Fibroblast of skin of left biceps (primary cell): ENCODE measurements at regions not wholly inside any gene's neighbourhood (a gene's known extent, or its start where the extent isn't known, plus 50 kb on each side); places are given as distances from the start of the nearest gene placed in this dataset.
A peak's percentile ranks its signal among the peaks of the same experiment; 100 is the strongest.

ENCODE experiments used
- DNase-seq, 2 experiments: peaks; one replicate each; pipeline ENCODE4 v3.0.0-alpha.2; 2013; ENCODE audit warnings: low read depth in 2 of 2

DNA sequence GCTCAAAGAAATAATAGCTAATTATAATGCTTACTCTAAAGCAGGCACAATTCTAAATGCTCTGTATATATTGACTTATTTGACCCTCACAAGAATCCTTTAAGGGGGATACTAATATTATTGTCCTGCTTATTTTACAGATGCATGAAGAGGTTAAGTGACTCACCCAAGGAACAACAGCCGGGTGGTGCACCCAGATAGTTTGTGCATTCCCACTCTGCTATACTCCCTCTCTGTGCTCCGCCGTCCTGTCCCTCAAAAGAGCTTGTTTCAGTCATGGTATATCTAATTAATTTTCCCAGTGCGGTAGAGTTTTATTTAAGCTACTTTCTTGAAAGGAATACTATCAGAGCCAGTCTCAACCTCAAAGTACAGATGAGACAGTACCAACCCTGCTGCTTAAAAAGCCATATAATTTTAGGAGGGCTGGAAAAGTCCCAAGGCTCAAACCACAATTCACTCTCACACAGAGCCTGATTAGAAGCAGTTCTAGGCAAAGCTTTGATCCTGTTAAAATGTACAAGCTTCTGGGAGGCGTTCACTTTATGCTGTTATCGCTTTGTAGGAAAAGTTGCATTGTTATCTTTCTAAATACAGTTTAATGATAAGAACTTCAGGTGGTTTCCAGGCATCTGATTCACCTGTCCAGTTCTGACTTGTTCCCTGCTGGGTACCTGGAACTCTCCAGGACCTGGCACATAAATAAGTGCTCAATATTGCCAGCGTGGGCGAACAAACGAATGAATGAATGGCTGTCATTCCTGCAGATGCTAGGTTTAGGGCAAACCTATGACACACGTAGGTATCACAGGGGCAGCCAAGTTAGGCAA, 261.5 kb upstream of the KLF14 start:
- DNase-seq = no peak

GRCh38 chr7:130996205-130996832, 262.3 kb upstream of the KLF14 start:
- no peak for DNase-seq

- no peak for DNase-seq
These were observed 262.8 kb upstream of the KLF14 start for GRCh38 chr7:130996833-130997231.

DNA sequence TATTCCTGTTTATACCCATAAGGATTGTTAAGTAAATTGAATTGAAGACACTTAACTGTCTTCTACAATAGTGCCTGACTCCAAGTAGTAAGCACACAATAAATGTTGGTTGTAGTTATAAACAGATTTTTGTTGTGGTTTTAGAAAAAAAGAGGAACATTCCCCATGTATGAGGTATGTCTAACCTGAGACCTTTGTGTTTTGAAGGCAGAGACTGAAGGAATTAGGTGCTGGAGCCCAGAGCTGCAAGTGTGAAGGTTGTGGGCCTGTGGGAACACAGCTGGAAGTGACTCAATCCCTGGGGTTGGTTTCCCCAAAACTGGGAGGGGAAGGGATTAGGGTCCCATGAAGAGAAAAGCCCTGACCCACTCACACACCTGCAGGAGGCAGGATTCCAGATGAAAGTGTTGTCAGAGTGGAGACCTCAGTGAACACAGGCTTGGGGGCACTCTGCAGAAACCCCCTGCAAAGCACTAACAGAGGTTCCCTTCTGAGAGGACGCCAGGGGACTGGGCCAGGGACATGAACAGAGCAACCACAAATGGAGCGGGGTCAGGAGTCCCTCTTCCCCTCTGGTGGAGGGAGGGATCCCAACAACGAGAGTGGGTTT, 265.1 kb upstream of the KLF14 start:
- no peak for DNase-seq

GRCh38 chr7:130999926-131000325, 265.9 kb upstream of the KLF14 start:
- DNase-seq = no peak

- DNase-seq = no peak
These were observed 266.4 kb upstream of the KLF14 start for GRCh38 chr7:131000389-131000788.

- no peak for DNase-seq
These were observed 266.9 kb upstream of the KLF14 start for GRCh38 chr7:131000873-131001272.

DNA sequence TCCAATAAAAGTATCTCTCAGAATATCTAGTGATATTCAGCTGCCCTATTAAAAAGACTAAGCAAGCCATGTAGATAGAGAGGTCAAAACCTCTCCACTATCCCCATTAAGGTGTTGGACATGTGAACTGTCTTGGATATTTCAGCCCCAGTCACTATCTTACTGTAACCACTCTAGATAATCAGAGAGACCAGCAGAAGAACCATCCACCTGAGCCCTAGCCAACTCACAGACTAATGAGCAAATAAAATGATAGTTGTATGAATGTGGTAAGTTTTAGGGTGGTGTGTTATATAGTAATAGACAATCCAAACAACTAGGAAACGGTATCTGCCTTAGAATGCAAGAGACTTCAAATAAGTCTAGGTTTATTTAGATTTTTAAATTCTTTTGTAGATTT, 268.6 kb upstream of the KLF14 start:
- no peak for DNase-seq

GRCh38 chr7:131003634-131004033, 269.6 kb upstream of the KLF14 start:
- no peak for DNase-seq

DNA sequence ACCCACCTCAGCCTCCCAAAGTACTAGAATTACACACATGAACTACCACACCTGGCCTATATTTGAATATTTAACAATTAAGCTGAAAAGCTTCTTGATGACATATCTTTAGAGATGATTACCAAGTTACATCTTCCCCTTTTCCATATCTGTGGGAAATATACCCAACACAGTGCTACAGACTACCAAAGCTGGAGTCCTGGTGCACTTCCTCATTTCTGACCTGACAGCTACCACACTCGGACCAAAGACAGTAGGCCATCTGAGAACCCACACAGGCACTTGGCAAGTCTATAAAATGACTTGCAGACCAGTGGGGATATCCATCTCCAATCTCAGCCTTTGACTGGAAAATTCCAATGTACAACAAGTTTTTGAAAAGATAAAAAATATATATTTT, 270.4 kb upstream of the KLF14 start:
- DNase-seq = no peak

DNA sequence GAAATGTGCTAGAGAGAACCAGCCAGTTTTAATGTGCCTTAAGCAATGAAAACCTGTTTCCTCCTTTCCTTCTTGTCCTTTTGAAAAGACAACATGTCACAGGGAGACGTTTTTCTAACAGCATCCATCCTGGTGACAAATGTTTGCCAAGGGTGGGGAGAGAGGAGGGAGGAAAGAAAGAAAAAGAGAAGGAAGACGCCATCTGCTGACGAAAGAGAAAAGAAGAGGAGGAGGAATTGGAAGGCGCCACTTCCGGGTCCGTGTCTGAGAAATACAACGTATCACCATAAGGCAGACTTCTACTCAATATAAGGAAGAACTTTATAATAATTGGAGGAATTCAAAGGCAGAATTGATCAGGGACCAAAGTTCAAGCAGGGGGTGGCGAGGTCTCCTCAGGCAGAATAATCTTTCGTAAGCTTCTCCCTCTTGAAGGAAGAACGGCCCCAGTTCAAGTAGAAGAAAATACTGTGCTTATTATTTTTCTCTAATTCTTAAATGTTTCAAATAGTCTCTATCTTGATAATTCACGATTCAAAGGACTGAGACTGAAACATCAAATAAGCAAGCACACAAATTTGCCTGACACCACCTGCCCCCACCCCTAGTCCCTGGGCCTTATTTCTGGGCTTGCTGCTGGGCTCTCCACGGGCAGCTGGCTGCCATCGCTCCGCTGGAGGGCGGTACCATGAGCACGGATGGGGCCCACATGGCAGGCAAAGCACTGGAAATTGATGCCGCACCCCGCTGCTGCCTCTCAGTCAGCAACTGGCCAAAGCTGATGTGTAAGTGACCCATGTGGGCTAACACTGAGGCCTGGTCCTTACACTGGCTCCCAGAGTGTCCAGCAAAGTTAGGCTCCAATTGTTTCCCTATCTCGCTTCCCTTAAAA, 273.7 kb upstream of the KLF14 start:
- peak; percentile 47 to 52 for DNase-seq

- peak; percentile 37 to 42 for DNase-seq
These were observed 275.1 kb upstream of the KLF14 start for GRCh38 chr7:131008840-131009711.

- DNase-seq = no peak
These were observed 276.2 kb upstream of the KLF14 start for GRCh38 chr7:131010029-131010716.

GRCh38 chr7:131010717-131011431, 276.9 kb upstream of the KLF14 start:
- DNase-seq = no peak

DNA sequence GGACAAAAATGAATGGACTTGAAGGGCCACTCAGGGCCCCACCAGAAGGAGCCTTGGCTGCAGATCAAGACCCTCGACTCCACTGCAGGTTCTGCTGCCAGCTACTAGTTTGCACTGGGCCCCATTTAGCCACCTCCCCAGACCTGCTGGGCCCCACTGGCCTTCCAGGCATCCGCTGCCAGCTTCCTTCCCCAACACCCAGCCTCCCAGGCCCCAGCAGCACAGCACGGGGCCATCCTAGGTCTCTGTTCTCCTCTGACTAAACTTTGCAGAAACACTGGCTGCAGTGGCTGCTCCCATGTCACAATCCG, 277.4 kb upstream of the KLF14 start:
- DNase-seq = no peak

DNA sequence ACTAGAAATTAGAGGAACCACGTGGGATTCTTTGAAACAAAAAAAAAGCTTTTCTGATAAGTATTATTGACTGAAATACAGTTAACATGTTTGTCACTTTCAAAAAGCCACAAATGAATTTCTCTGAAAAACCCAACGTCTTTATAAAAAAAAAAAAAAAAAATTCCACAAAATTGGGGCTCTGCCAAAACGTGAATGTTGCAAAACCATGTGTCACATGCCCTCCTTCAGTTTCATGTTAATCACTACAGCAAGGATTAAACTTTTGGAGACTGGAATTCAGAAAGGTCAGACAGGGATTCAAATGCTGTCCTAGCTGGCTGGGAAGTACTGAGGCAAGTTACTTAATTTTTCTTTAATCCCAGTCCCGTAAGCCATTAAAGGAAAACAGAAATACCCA, 278.0 kb upstream of the KLF14 start:
- peak; percentile 82 to 84 for DNase-seq

DNA sequence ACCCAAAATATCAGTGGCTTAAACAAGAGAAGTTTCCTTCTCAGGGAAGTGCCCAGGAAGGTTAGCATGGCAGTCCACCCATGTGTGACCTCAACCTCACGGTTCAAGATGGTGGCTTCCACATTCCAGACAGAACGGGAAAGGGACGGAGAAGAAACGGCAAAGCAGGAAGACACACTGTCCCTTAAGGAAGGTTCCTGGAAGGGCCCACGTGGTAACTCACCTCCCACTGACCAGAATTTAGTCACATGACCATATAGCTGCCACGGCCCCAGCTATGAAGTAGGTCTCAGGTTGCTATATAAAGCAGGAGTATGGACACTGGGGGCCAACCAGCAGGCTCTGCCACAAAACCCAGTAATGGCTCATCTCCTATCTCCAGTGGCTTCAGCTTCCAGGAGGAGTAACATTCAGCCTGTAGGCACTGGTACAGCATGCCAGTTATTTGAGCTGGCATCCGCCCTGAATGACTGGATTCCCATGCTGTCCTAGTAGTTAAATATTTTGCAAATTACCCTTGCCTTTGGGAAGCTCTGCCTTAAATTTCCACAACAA, 278.5 kb upstream of the KLF14 start:
- DNase-seq = no peak

DNA sequence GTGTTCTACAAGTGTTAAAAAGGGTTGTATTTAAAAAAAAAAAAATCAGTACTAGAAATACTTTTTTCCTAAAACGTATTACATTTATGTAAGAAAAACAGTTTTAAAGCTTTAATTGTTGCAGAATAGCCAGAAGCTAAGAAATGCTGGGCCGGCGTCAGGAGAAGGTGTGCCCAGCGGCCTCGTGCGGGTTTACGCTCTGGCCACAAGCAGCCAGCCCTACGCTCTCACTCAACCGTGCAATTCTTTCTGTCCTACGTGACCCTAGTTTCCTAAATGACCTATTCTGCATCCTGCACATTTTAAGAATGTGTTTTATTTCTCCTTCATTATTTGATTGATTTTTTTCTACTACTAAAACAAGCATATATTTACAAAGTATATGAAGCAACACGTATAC, 279.7 kb upstream of the KLF14 start:
- DNase-seq = no peak

DNA sequence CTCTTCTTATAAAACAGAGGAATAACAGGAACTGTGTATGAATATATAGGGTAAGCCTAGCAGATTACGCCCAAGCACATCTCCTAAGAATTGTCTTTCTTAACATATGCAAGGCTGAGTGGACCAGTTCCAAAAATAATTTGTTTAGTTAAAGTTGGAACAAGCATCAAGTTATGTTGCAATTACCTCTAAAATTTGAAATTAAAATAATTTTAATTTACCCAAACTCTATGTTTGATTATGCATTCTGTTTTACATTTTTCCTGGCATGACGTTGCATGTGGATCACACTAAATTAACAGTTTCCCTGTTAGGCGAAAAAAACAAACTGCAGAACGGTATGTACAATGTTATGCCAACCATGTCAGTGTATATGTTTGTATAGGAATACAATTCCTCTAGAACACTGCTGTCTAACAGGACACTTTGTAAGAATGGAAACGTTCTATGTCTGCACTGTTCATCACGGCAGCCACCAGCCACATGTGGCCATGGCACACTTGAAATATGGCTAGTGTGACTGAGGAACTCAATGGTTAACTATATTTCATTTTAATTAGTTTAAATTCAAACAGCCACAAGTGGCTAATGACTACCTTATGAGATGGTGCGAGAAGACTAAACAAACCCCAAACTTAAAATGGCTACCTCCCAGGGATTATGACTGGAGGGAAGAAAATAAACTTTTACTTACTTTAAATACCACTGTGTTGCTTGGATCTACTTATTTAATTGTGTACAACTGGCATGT, 281.1 kb upstream of the KLF14 start:
- DNase-seq = no peak
